ENCODE measurements at regions not wholly inside any gene's neighbourhood (a gene's known extent, or its start where the extent isn't known, plus 50 kb on each side); places are given as distances from the start of the nearest gene placed in this dataset.

DNA sequence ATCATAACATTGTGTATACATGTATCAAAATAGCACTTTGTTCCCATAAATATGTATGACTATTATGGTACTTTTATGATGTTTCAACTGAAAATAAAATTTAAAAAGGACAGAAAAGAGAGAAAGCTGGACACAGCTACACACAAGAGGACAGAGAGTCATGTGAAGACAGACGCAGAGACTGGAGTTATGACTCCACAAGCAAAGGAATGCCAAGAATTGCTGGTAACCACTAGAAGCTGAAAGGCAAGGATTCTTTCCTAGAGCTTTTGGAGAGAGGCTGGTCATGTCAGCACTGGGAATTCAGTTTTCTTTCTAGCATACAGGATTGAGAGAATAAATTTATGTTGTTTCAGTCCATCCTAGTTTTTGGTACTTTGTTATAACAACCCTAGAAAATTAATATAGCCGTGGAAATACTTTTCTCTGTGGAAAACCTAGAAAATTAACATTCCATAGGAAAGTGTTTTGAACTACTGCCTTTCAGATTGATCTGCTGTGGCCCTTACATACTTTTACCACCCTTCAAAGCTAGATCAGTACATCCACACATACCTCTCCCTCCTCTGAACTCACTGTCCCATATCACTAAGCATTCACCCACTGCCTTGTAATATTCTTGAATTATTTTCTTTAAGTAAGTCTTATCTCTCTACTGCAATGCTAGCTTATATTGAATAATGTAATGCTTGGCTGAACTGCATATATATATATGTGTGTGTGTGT is 575.3 kb downstream of the IPMK start:
- TF ChIP-seq, protein P1, sequence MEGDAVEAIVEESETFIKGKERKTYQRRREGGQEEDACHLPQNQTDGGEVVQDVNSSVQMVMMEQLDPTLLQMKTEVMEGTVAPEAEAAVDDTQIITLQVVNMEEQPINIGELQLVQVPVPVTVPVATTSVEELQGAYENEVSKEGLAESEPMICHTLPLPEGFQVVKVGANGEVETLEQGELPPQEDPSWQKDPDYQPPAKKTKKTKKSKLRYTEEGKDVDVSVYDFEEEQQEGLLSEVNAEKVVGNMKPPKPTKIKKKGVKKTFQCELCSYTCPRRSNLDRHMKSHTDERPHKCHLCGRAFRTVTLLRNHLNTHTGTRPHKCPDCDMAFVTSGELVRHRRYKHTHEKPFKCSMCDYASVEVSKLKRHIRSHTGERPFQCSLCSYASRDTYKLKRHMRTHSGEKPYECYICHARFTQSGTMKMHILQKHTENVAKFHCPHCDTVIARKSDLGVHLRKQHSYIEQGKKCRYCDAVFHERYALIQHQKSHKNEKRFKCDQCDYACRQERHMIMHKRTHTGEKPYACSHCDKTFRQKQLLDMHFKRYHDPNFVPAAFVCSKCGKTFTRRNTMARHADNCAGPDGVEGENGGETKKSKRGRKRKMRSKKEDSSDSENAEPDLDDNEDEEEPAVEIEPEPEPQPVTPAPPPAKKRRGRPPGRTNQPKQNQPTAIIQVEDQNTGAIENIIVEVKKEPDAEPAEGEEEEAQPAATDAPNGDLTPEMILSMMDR (IDR thresholded peaks at IDR 0.05; ENCODE audit: insufficient read depth, low read depth, low read length), result no peak
- no peaks in the 10 kb centered on the region for H3K27me3 ChIP-seq (ENCODE audit: control insufficient read depth, insufficient read depth, low read length)
- H3K4me3 ChIP-seq (ENCODE audit: low read depth, low read length), result no peak overlapping the region
- ChIA-PET CTCF (no interaction called here), POLR2A (no interaction called here)
- no peaks in the 10 kb centered on the region for H3K36me3 ChIP-seq (ENCODE audit: control insufficient read depth, insufficient read depth, low read length)
- DNase-seq (ENCODE audit: low read depth), result peak; percentile 75

DNA sequence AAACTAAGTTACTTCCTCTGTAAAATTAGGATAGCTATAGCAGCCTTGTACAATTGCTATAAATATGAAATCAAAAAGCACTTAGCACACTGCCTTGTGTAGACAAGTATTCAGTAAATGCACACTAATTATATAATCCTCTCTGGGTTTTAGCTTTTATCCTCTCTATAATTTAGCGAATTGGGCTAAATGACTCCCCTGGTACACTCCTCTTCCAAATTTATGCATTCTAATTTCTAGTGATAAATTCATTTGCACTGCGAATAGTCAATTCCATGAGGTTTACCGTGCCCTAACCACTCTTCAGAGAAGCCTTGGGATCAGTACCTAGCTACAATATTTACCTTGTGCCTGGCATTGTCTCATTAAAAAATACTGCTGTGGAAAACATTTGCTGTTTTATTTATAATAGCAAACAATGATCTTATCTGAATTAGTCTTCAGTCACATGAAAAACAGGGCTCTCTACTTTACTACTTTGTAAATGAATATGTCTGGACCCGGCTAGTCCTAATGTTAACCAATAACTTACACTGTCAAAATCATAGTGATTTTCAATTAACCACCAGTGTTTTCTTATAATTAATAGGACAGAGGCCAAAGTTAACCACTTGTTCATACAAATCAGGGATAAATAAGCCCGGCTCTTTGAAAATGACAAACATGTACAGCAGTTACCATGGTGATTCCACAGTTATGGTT is 577.9 kb downstream of the IPMK start:
- CTCF ChIA-PET, result interaction anchor here (0.6 kb wide), 1 partner anchor 110 kb away, joined by 3 read pairs; no protein-coding TSS in a partner anchor
- TF ChIP-seq, protein P1 (IDR thresholded peaks at IDR 0.05; ENCODE audit: insufficient read depth, low read depth, low read length), result no peak
- no peaks in the 10 kb centered on the region for H3K36me3 ChIP-seq (ENCODE audit: control insufficient read depth, insufficient read depth, low read length)
- POLR2A ChIA-PET, result no interaction called here
- no peak for DNase-seq (ENCODE audit: low read depth)
- H3K27me3 ChIP-seq (ENCODE audit: control insufficient read depth, insufficient read depth, low read length), result no peaks in the 10 kb centered on the region
- H3K4me3 ChIP-seq (ENCODE audit: low read depth, low read length), result no peak overlapping the region

DNA sequence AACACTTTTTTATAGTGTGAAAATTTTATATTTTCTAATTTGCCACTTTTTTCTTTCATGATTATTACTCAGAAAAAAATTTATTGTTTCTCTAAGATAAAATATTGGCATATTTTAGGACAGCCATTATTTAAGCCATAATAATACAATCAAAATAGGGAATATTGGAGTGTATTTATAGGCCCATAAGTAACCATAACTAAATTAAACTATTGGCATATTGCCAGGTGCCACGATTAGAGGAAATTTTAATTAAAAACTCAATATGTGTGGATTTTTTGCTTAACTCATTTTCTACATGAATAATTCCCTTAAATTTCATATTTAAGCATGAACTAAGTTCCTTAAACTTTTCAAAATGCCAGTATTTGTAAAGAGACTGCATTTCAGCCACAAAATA is 587.8 kb downstream of the IPMK start:
- Histone ChIP-seq H3K27me3 (ENCODE audit: control insufficient read depth, insufficient read depth, low read length) (no peaks in the 10 kb centered on the region), H3K4me3 (ENCODE audit: low read depth, low read length) (no peak overlapping the region), H3K36me3 (ENCODE audit: control insufficient read depth, insufficient read depth, low read length) (no peaks in the 10 kb centered on the region)
- CTCF ChIA-PET, result interaction anchor here (1.1 kb wide), 1 partner anchor 23 kb away, joined by 3 read pairs; no protein-coding TSS in a partner anchor
- TF ChIP-seq, protein P1 (IDR thresholded peaks at IDR 0.05; ENCODE audit: insufficient read depth, low read depth, low read length), result no peak
- DNase-seq (ENCODE audit: low read depth), result no peak
- POLR2A ChIA-PET, result no interaction called here

DNA sequence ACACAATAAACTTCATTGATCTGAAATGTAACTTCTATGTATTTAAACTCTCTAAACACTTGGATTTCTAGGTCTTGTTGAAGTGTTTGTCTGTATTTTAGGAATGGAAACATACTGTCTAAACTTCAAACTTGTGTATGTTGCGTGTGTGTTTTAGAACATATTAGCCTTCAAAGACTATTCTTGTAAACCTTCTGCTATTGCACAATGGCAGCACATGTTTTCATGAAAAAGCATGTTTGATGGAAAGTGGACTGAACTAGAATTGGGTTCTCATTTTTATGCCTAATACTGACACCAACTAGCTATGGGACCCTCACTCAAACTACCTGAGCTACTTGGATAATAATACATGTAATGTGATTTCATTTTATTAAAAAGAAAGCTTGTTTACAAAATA is 592.6 kb downstream of the IPMK start:
- ChIA-PET POLR2A (no interaction called here), CTCF (no interaction called here)
- Histone ChIP-seq H3K27me3 (ENCODE audit: control insufficient read depth, insufficient read depth, low read length) (no peaks in the 10 kb centered on the region), H3K36me3 (ENCODE audit: control insufficient read depth, insufficient read depth, low read length) (no peaks in the 10 kb centered on the region), H3K4me3 (ENCODE audit: low read depth, low read length) (no peak overlapping the region)
- TF ChIP-seq, protein P1 (IDR thresholded peaks at IDR 0.05; ENCODE audit: insufficient read depth, low read depth, low read length), result no peak
- no peak for DNase-seq (ENCODE audit: low read depth)

DNA sequence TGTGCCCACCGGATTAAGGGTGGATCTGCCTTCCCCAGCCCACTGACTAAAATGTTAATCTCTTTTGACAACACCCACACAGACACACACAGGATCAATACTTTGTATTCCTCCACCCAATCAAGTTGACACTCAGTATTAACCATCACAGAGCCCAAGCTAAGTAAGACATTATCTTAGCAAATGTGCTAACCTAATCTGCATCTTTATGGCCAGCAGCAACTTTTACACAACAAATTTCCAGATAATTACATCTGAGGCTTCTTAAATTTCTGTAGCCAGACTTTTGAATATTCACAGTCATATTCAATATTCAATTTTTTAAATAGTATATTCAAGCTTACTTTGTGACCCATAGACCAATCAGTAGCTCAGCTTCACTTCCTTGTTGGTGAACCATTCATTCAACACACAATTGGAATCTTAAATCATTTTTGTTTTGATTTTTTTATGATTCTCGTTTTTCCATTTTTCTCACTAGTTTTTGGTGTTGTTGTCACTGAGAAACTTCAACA is 594.2 kb downstream of the IPMK start:
- DNase-seq (ENCODE audit: low read depth), result no peak
- no peak overlapping the region for H3K4me3 ChIP-seq (ENCODE audit: low read depth, low read length)
- ChIA-PET CTCF (no interaction called here), POLR2A (no interaction called here)
- no peaks in the 10 kb centered on the region for H3K27me3 ChIP-seq (ENCODE audit: control insufficient read depth, insufficient read depth, low read length)
- H3K36me3 ChIP-seq (ENCODE audit: control insufficient read depth, insufficient read depth, low read length), result no peaks in the 10 kb centered on the region
- TF ChIP-seq, protein P1 (IDR thresholded peaks at IDR 0.05; ENCODE audit: insufficient read depth, low read depth, low read length), result no peak
